ENCODE measurements at regions not wholly inside any gene's neighbourhood (a gene's known extent, or its start where the extent isn't known, plus 50 kb on each side); places are given as distances from the start of the nearest gene placed in this dataset.
"Not testable (repeated sequence)": the region's sequence is repeated elsewhere in the genome, so short reads cannot be mapped to it uniquely, and the experiment has no call there.

GRCh38 chr5:68066277-68066955, 149.1 kb upstream of the PIK3R1 start:
- no peaks in the 10 kb centered on the region for H3K27me3 Mint-ChIP-seq (ENCODE audit: low read depth)
- no peak overlapping the region for H3K27ac Mint-ChIP-seq
- POLR2A ChIA-PET = no interaction called here
- peaks cover 28% of the 10 kb centered on the region for H3K9me3 Mint-ChIP-seq
- DNase-seq (ENCODE audit: low spot score) = no peak
- H3K36me3 Mint-ChIP-seq = peaks cover 16% of the 10 kb centered on the region
- no peak overlapping the region for H3K4me3 Mint-ChIP-seq
- H3K4me1 Mint-ChIP-seq = no peaks in the 10 kb centered on the region
- CTCF ChIA-PET = no interaction called here
- no peak for TF ChIP-seq TEAD4 (CRISPR knock-in tag; IDR thresholded peaks at IDR 0.05)
- TF ChIP-seq ZNF317 (CRISPR knock-in tag; IDR thresholded peaks at IDR 0.05; ENCODE audit: borderline replicate concordance, low read depth) = no peak
- TF ChIP-seq ATF2 (CRISPR knock-in tag; IDR thresholded peaks at IDR 0.05; ENCODE audit: borderline replicate concordance, low read depth) = no peak
- TF ChIP-seq ELF4 (CRISPR knock-in tag; IDR thresholded peaks at IDR 0.05; ENCODE audit: low read depth) = no peak
- no peak for TF ChIP-seq CREM (CRISPR knock-in tag; IDR thresholded peaks at IDR 0.05)
- TF ChIP-seq NR3C1 (CRISPR knock-in tag; conservative IDR thresholded peaks at IDR 0.05; ENCODE audit: low read depth) = no peak
- no peak for TF ChIP-seq TEAD1 (CRISPR knock-in tag; IDR thresholded peaks at IDR 0.05)
- TF ChIP-seq ESRRA (CRISPR knock-in tag; IDR thresholded peaks at IDR 0.05; ENCODE audit: borderline replicate concordance) = no peak
- no peak for TF ChIP-seq GRHL2 (CRISPR knock-in tag; IDR thresholded peaks at IDR 0.05; ENCODE audit: insufficient replicate concordance, severe bottlenecking)
- ATAC-seq = no peak

DNA sequence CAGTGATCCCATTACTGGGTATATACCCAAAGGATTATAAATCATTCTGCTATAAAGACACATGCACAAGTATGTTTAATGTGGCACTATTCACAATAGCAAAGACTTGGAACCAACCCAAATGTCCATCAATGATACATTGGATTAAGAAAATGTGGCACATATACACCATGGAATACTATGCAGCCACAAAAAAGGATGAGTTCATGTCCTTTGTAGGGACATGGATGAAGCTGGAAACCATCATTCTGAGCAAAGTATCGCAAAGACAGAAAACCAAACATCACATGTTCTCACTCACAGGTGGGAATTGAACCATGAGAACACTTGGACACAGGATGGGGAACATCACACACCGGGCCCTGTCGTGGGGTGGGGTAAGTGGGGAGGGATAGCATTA, 150.2 kb upstream of the PIK3R1 start:
- H3K27me3 Mint-ChIP-seq (ENCODE audit: low read depth); ATAC-seq; H3K4me3 Mint-ChIP-seq; DNase-seq (ENCODE audit: low spot score); H3K27ac Mint-ChIP-seq; POLR2A ChIA-PET; CTCF ChIA-PET; H3K4me1 Mint-ChIP-seq: not testable (repeated sequence)
- H3K36me3 Mint-ChIP-seq = peaks cover 20% of the 10 kb centered on the region
- H3K9me3 Mint-ChIP-seq = peaks cover 37% of the 10 kb centered on the region

DNA sequence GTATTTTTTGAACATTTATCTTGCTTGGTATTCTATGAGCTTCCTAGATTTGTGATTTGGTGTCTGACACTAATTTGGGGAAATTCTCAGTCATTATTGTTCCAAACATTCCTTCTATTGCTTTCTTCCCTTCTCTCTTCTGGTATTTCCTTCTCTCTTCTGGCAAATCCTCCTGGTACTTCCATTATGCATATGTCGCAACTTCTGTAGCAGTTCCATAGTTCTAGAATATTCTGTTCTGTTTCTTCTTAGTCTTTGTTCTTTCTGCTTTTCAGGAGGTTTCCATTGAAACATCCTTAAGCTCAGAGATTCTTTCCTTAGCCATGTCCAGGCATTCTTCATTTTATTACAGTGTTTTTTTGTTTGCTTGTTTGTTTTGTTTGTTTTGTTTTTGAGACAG, 155.2 kb upstream of the PIK3R1 start:
- ATAC-seq (no peak), DNase-seq (ENCODE audit: low spot score) (no peak)
- no peak overlapping the region for H3K4me3 Mint-ChIP-seq
- ChIA-PET POLR2A (no interaction called here), CTCF (no interaction called here)
- no peaks in the 10 kb centered on the region for H3K4me1 Mint-ChIP-seq
- H3K27me3 Mint-ChIP-seq (ENCODE audit: low read depth) = no peaks in the 10 kb centered on the region
- peaks cover 33% of the 10 kb centered on the region for H3K9me3 Mint-ChIP-seq
- H3K36me3 Mint-ChIP-seq = peaks cover 17% of the 10 kb centered on the region
- no peak overlapping the region for H3K27ac Mint-ChIP-seq
- TF ChIP-seq NFYB (CRISPR knock-in tag; conservative IDR thresholded peaks at IDR 0.05; ENCODE audit: low read depth) (no peak), ARID4B (CRISPR knock-in tag; IDR thresholded peaks at IDR 0.05; ENCODE audit: borderline replicate concordance) (no peak), ATF6 (CRISPR knock-in tag; IDR thresholded peaks at IDR 0.05) (no peak), SP1 (CRISPR knock-in tag; conservative IDR thresholded peaks at IDR 0.05) (no peak), ZNF396 (CRISPR knock-in tag; IDR thresholded peaks at IDR 0.05; ENCODE audit: borderline replicate concordance) (no peak), ZNF219 (CRISPR knock-in tag; IDR thresholded peaks at IDR 0.05; ENCODE audit: borderline replicate concordance) (no peak), JAZF1 (CRISPR knock-in tag; IDR thresholded peaks at IDR 0.05) (no peak), EMX1 (CRISPR knock-in tag; IDR thresholded peaks at IDR 0.05) (no peak), ZNF121 (CRISPR knock-in tag; IDR thresholded peaks at IDR 0.05) (no peak), GTF2I (CRISPR knock-in tag; conservative IDR thresholded peaks at IDR 0.05) (no peak), ATF1 (CRISPR knock-in tag; IDR thresholded peaks at IDR 0.05) (no peak), NR1H2 (CRISPR knock-in tag; IDR thresholded peaks at IDR 0.05) (no peak), OVOL2 (CRISPR knock-in tag; IDR thresholded peaks at IDR 0.05; ENCODE audit: borderline replicate concordance) (no peak), ZNF263 (CRISPR knock-in tag; IDR thresholded peaks at IDR 0.05; ENCODE audit: low read depth) (no peak)
- TF ChIP-seq, protein P1, sequence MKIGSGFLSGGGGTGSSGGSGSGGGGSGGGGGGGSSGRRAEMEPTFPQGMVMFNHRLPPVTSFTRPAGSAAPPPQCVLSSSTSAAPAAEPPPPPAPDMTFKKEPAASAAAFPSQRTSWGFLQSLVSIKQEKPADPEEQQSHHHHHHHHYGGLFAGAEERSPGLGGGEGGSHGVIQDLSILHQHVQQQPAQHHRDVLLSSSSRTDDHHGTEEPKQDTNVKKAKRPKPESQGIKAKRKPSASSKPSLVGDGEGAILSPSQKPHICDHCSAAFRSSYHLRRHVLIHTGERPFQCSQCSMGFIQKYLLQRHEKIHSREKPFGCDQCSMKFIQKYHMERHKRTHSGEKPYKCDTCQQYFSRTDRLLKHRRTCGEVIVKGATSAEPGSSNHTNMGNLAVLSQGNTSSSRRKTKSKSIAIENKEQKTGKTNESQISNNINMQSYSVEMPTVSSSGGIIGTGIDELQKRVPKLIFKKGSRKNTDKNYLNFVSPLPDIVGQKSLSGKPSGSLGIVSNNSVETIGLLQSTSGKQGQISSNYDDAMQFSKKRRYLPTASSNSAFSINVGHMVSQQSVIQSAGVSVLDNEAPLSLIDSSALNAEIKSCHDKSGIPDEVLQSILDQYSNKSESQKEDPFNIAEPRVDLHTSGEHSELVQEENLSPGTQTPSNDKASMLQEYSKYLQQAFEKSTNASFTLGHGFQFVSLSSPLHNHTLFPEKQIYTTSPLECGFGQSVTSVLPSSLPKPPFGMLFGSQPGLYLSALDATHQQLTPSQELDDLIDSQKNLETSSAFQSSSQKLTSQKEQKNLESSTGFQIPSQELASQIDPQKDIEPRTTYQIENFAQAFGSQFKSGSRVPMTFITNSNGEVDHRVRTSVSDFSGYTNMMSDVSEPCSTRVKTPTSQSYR (CRISPR knock-in tag; IDR thresholded peaks at IDR 0.05) = no peak

All from WTC11 (cell line).